WTC11 (cell line): ENCODE measurements at regions not wholly inside any gene's neighbourhood (a gene's known extent, or its start where the extent isn't known, plus 50 kb on each side); places are given as distances from the start of the nearest gene placed in this dataset.

Experiments used
- ATAC-seq: fragments of 200-7000 bp; cut with Tn5 transposase; 2 replicates; pipeline ENCODE4 v1.10.0; 2021; ENCODE audit warnings: mild to moderate bottlenecking, moderate library complexity
- CTCF ChIA-PET: fragments of 300-600 bp; sonication (Branson Sonifier 250); formaldehyde crosslinking; loops from one replicate; lab custom pipeline; 2021; ENCODE audit warnings: antibody characterized with exemption; lab: Charles Lee
- POLR2A ChIA-PET: fragments of 350-600 bp; sonication (Branson Sonifier 250); formaldehyde crosslinking; loops from one replicate; lab custom pipeline; 2021; ENCODE audit warnings: antibody characterized with exemption; lab: Charles Lee
- DNase-seq: peaks from one replicate; pipeline ENCODE4 v3.0.0; 2021; ENCODE audit warnings: low spot score
- H3K27ac Mint-ChIP-seq: 2 replicates; pipeline ENCODE4 v1.8.0; 2021; ENCODE audit warnings: mixed read lengths
- H3K27me3 Mint-ChIP-seq: 2 replicates; pipeline ENCODE4 v1.8.0; 2021; ENCODE audit warnings: low read depth, mild to moderate bottlenecking, moderate library complexity, mixed read lengths
- H3K36me3 Mint-ChIP-seq: 2 replicates; pipeline ENCODE4 v1.8.0; 2021; ENCODE audit warnings: mixed read lengths
- H3K4me1 Mint-ChIP-seq: 2 replicates; pipeline ENCODE4 v1.8.0; 2022; ENCODE audit warnings: mixed read lengths
- H3K4me3 Mint-ChIP-seq: 2 replicates; pipeline ENCODE4 v1.8.0; 2021; ENCODE audit warnings: mild to moderate bottlenecking, moderate library complexity, mixed read lengths
- H3K9me3 Mint-ChIP-seq: 2 replicates; pipeline ENCODE4 v1.8.0; 2021; ENCODE audit warnings: mixed read lengths
- ATF3 ChIP-seq: sonication (generic); formaldehyde crosslinking; conservative IDR thresholded peaks from 2 replicates; pipeline ENCODE4 v1.8.1; 2022; ENCODE audit warnings: mild to moderate bottlenecking, missing genetic modification reagents
- CDX4 ChIP-seq: fragments of 250-450 bp; sonication (Bioruptor Pico); IDR thresholded peaks from 2 replicates; pipeline ENCODE4 v1.9.0; 2021; ENCODE audit warnings: moderate library complexity, mild to moderate bottlenecking, inconsistent platforms, borderline replicate concordance
- E2F1 ChIP-seq: sonication (generic); formaldehyde crosslinking; IDR thresholded peaks from 2 replicates; pipeline ENCODE4 v1.8.0; 2022; ENCODE audit warnings: mild to moderate bottlenecking, missing genetic modification reagents
- EMX1 ChIP-seq: fragments of 250-450 bp; sonication (Bioruptor Pico); IDR thresholded peaks from 2 replicates; pipeline ENCODE4 v1.8.0; 2021; ENCODE audit warnings: mild to moderate bottlenecking
- HMGA2 ChIP-seq: fragments of 250-450 bp; sonication (Bioruptor Pico); IDR thresholded peaks from 2 replicates; pipeline ENCODE4 v1.4.0; 2021; ENCODE audit warnings: mild to moderate bottlenecking, moderate library complexity
- JAZF1 ChIP-seq: fragments of 250-450 bp; sonication (Bioruptor Pico); IDR thresholded peaks from 2 replicates; pipeline ENCODE4 v1.9.0; 2021; ENCODE audit warnings: moderate library complexity, mild to moderate bottlenecking, inconsistent platforms
- JUN ChIP-seq: sonication (generic); formaldehyde crosslinking; IDR thresholded peaks from 2 replicates; pipeline ENCODE4 v1.8.0; 2023; ENCODE audit warnings: mild to moderate bottlenecking, missing genetic modification reagents
- NFYB ChIP-seq: sonication (generic); formaldehyde crosslinking; conservative IDR thresholded peaks from 2 replicates; pipeline ENCODE4 v1.8.0; 2022; ENCODE audit warnings: low read depth, missing genetic modification reagents
- PREB ChIP-seq: sonication (generic); formaldehyde crosslinking; IDR thresholded peaks from 2 replicates; pipeline ENCODE4 v1.8.1; 2022; ENCODE audit warnings: mild to moderate bottlenecking, missing genetic modification reagents, moderate library complexity, borderline replicate concordance
- RELA ChIP-seq: sonication (generic); formaldehyde crosslinking; IDR thresholded peaks from 2 replicates; pipeline ENCODE4 v1.8.1; 2022; ENCODE audit warnings: missing genetic modification reagents, mild to moderate bottlenecking, borderline replicate concordance
- SMAD3 ChIP-seq: sonication (generic); formaldehyde crosslinking; IDR thresholded peaks from 2 replicates; pipeline ENCODE4 v1.8.0; 2022; ENCODE audit warnings: missing genetic modification reagents, mild to moderate bottlenecking, borderline replicate concordance
- STAT6 ChIP-seq: sonication (generic); formaldehyde crosslinking; conservative IDR thresholded peaks from 2 replicates; pipeline ENCODE4 v1.8.1; 2023; ENCODE audit warnings: mild to moderate bottlenecking, low read depth, missing genetic modification reagents, moderate library complexity
- TEAD1 ChIP-seq: sonication (generic); formaldehyde crosslinking; IDR thresholded peaks from 2 replicates; pipeline ENCODE4 v1.8.0; 2022; ENCODE audit warnings: mild to moderate bottlenecking, missing genetic modification reagents
- TEAD4 ChIP-seq: sonication (generic); formaldehyde crosslinking; IDR thresholded peaks from 2 replicates; pipeline ENCODE4 v1.8.0; 2022; ENCODE audit warnings: mild to moderate bottlenecking, missing genetic modification reagents
- ZBTB43 ChIP-seq: sonication (generic); formaldehyde crosslinking; IDR thresholded peaks from 2 replicates; pipeline ENCODE4 v1.8.1; 2023; ENCODE audit warnings: mild to moderate bottlenecking, missing genetic modification reagents
- ZNF121 ChIP-seq: sonication (generic); formaldehyde crosslinking; IDR thresholded peaks from 2 replicates; pipeline ENCODE4 v1.8.0; 2023; ENCODE audit warnings: missing genetic modification reagents
- ZNF138 ChIP-seq: sonication (generic); formaldehyde crosslinking; conservative IDR thresholded peaks from 2 replicates; pipeline ENCODE4 v1.8.1; 2022; ENCODE audit warnings: mild to moderate bottlenecking, moderate library complexity, missing genetic modification reagents
- ZNF232 ChIP-seq: sonication (generic); formaldehyde crosslinking; IDR thresholded peaks from 2 replicates; pipeline ENCODE4 v1.8.0; 2022; ENCODE audit warnings: mild to moderate bottlenecking, missing genetic modification reagents
- ZSCAN18 ChIP-seq: fragments of 250-450 bp; sonication (Bioruptor Pico); IDR thresholded peaks from 2 replicates; pipeline ENCODE4 v2.1.2; 2022; ENCODE audit warnings: mild to moderate bottlenecking, moderate library complexity

GRCh38 chr9:28092981-28093936, 520.0 kb upstream of the C9orf72 start:
- no peaks in the 10 kb centered on the region for H3K36me3 Mint-ChIP-seq
- no peak overlapping the region for H3K27ac Mint-ChIP-seq
- ATAC-seq (no peak), DNase-seq (no peak)
- CTCF ChIA-PET: no interaction called here
- TF ChIP-seq ATF3 (CRISPR knock-in tag): no peak
- TF ChIP-seq HMGA2 (CRISPR knock-in tag): no peak
- TF ChIP-seq ZNF232: no peak
- no peak for TF ChIP-seq SMAD3 (CRISPR knock-in tag)
- TF ChIP-seq E2F1: no peak
- no peak for TF ChIP-seq EMX1
- no peak for TF ChIP-seq ZNF138 (CRISPR knock-in tag)
- TF ChIP-seq STAT6 (CRISPR knock-in tag): no peak
- TF ChIP-seq ZSCAN18 (CRISPR knock-in tag): no peak
- TF ChIP-seq ZBTB43 (CRISPR knock-in tag): no peak
- no peaks in the 10 kb centered on the region for H3K4me1 Mint-ChIP-seq
- POLR2A ChIA-PET: no interaction called here
- peaks cover 16% of the 10 kb centered on the region for H3K9me3 Mint-ChIP-seq
- no peaks in the 10 kb centered on the region for H3K27me3 Mint-ChIP-seq
- H3K4me3 Mint-ChIP-seq: no peak overlapping the region

GRCh38 chr9:28101509-28101908, 528.2 kb upstream of the C9orf72 start:
- TF ChIP-seq TEAD1 (CRISPR knock-in tag) (no peak), TEAD4 (no peak), ZNF121 (CRISPR knock-in tag) (no peak), ZNF138 (CRISPR knock-in tag) (no peak), CDX4 (no peak), NFYB (CRISPR knock-in tag) (no peak), PREB (CRISPR knock-in tag) (no peak), RELA (CRISPR knock-in tag) (no peak), JAZF1 (CRISPR knock-in tag) (no peak), JUN (CRISPR knock-in tag) (no peak)
- POLR2A ChIA-PET: no interaction called here
- H3K36me3 Mint-ChIP-seq: peaks cover 8% of the 10 kb centered on the region; the same call in 1 of the 2 replicates
- no peaks in the 10 kb centered on the region for H3K27me3 Mint-ChIP-seq
- ATAC-seq (no peak), DNase-seq (no peak)
- no peak overlapping the region for H3K27ac Mint-ChIP-seq
- CTCF ChIA-PET: no interaction called here
- H3K4me3 Mint-ChIP-seq: no peak overlapping the region
- H3K9me3 Mint-ChIP-seq: peaks cover 15% of the 10 kb centered on the region
- peaks cover 4% of the 10 kb centered on the region; the same call in 1 of the 2 replicates for H3K4me1 Mint-ChIP-seq
